Fibroblast of the conjunctiva (primary cell): ENCODE measurements at regions not wholly inside any gene's neighbourhood (a gene's known extent, or its start where the extent isn't known, plus 50 kb on each side); places are given as distances from the start of the nearest gene placed in this dataset.
"Not testable (repeated sequence)": the region's sequence is repeated elsewhere in the genome, so short reads cannot be mapped to it uniquely, and the experiment has no call there.

Source experiments
- DNase-seq: peaks from one replicate; pipeline ENCODE4 v3.0.0-alpha.2; 2010; ENCODE audit warnings: low read depth

DNA sequence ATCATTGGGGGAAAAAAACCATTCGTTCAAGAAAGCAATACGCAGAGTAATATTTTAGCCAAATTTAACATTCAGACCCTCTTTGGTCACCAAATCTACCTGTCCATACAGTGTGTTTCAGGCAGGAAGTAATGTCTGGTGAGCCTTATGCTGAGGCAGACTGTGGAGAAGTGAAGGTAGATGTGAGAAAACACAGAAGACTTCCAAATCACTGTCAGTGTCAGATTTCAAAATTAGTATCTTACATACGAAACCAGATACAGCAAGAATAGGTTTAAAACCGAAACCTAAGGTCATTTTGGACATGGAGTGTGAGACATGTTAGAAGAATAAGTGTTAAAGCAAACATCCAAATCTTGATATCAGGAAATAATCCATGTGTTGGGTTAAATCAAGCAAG lies 664.5 kb upstream of the HTR2C start:
- no peak for DNase-seq

DNA sequence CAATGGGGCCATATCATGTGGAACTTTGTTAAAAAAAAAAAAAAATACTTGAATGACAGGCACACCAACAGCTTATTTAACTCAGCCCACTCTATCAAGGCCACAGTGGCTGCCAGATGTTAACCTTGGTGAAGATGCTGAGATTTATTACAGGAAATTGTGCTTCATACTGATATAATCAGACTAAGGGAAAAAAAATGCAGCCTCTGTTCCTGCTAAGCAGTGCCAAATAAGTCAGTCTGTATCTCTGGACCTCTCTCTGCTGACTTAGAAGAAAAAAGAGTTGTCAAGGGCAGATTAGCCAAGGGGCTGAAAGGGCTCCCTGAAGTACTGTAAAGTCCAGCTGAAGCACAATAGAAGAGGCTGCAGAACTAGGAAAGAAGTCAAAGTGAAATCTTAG lies 677.7 kb upstream of the HTR2C start:
- no peak for DNase-seq

DNA sequence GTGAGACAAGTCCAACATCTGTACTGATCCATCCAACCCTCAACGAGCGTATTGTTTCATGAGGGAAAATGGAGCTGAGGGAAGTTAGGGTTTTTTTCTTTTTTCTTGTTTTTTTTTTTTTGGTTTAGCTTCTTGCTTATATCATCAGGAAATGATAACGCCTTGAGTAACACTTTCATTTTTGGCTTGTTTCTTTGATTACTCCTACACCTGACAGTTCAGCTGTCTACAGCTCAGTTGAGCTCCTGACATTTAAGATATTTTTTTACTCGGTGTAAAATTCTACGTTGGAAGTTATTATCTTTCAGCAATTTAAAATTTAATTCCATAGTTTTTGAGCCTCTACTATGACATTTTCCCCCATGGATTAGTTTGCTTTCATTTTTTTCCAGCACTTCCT lies 691.0 kb upstream of the HTR2C start:
- DNase-seq = no peak

DNA sequence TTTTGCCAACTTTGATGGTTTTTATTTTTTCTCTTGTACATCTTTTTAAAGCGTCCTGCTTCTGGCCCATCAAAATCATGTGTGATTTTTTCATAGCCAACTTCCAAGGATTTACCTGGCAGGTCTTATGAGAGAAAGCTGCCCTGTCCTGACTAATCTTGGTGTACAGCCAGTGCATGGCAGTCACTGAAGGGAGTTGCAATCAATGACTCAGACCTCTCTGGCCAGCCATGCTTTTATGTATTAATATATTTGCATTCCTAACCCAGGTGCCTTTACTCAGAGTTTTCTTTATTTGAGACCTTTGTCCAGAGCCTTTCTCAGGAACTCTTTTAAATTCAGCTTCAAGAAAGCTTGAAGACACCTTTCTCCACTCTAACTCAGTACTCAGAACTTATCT lies 691.5 kb upstream of the HTR2C start:
- no peak for DNase-seq

DNA sequence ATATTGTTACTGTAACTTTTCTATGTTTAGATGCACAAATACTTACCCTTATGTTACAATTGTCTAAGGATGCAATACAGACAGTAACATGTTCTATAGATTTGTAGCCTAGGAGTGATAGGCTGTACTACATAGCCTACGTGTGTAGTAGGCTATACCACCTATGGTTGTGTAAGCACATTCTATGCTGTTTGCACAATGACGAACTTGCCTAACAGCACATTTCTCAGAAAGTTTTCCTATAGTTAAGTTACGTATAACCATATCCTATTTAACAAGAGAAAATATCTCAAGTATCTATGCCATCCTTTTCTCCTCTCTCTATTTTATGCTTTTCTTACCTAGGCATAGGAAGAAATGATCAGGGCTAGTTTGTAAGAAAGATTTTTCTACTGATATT lies 710.8 kb upstream of the HTR2C start:
- DNase-seq = no peak

DNA sequence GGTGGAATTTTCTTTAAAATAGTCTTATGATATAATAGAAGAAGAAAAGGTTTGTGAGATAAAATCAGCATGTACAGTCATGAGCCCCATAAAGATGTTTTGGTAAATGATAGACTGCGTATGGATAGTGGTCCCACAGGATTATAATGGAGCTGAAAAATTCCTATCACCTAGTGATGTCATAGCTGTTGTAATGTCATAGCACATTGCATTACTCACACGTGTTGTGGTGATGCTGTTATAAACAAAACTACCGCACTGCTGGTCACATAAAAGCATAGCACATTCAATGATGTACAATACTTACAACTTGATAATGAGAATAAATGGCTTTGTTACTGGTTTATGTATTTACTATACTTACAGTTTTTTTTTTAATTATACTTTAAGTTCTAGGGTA lies 715.2 kb upstream of the HTR2C start:
- DNase-seq = no peak

DNA sequence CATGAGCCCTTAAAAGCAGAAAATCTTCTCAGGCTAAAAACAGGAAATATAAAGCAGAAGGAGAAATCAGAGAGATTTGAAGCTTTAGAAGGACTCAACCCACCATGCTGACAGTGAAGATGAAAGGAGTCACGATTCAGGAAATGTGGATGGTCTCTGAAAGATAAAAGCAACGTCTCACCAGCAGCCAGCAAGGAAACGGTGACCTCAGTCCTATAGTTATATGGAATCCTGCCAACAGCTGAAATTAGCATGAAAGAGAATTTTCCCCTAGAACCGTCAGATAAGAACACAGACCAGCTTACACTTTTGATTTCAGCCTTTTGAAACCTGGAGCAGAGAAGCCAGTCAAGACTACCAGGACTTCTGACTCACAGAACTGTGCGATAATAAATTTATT lies 715.7 kb upstream of the HTR2C start:
- no peak for DNase-seq

DNA sequence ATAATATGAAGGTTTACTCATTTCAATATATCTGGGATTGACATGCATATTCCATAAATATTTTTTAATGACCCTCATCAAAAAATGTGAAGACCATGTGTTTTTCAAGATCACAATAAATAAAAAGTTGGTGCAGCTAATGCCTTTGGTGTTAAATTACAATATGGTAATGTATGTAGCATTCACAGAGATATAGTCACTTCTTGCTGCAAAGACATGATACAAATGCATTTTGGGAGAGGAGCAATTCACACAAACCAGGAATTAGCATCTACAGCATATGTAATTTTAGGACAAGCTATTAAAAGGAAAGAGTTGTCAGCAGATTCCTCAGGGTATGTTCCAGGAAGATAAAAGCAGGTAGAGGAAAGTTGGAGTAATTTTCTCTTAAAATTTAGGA lies 734.5 kb upstream of the HTR2C start:
- no peak for DNase-seq

DNA sequence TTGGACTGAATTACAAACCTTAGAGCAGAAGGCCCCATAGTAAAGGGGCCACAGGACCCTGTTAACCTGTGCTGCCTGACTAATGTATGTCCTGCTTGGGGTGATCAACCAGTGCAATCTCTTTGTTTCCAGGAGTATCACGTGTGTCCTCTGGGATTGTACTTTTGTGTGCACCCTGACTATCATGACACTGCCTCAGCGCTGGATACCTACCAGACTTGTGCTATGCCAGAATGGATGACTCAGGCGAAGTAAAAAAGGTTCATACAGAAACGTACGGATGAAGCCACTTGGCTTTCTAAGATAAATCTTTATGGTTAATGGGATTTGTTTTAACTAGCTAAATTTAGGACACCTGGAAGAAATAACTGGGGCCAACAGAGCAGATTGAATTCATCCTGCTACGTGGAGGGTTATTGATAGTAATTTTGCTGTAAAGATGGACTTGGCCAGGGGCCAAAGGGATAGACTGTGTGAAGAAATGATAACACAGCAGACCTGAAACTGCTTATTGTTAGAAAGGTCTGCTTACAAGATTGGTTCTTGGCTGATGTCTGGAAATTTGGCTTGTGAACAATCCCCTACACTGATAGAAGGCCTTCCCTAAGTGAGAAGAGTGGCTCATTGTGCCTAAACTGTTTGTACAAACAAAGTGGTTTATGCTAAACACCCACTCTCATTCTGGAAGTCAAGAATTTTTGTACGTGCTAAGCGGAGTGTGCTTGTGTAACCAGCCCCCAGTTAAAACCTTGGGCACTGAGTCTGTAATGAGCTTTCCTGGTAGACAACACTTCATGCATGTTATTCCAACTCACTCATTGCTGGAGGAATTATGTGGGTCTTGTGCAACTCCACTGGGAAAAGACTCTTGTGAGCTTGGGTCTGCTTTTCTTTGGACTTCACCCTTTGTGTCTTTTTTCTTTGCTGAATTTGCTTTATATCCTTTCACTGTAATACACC lies 750.5 kb upstream of the HTR2C start:
- peak; percentile 3 for DNase-seq

DNA sequence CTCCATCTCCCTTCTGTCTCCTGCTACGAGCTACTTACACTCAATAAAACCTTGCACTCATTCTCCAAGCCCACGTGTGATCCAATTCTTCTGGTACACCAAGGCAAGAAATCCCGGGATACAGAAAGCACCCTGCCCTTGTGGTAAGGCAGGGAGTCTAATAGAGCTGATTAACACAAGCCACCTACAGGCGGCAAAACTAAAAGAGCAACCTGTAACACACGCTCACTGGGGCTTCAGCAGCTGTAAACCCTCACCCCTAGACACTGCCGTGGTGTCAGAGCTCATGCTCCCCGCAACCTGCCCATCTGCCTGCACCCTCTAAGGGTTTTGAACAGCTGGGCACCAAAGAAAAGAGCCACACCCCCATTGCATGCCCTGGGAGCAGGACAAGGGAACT lies 755.4 kb upstream of the HTR2C start:
- no peak for DNase-seq

DNA sequence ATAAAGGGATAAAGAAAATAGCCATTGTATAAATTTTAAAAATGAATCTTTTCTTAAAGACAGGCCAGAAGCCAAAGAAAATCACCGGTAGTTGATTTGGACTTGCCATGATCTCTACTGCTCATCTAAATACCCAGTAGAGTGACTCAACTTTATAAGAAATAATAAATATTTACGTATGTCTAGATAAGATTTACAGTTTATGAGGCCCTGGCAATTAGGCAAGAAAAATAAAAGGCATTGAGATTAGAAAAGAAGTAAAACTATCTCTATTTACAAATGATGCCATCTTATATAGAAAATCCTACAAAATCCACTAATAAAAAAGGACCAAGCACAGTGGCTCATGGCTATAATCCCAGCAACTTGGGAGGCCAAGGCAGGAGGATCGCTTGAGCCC lies 765.5 kb upstream of the HTR2C start:
- no peak for DNase-seq

DNA sequence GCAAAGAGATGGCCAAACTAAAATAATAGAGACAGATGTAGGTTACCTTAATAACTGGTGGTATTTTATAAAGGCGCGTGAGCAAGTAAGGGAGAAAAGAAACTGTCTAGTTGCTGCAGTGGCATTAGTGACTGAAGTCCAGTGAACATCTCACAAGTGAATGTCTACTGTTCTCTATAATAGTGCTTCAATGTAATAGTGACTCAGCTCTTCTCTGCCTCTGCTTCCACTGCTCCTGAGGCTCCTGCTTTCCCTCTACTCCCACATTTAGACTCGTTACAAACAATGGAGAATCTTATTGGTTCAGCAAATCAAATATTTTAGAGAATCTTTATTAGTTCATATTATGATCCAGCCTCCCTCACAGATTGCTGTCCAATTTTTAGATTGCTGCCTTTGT lies 779.1 kb upstream of the HTR2C start:
- DNase-seq = no peak

DNA sequence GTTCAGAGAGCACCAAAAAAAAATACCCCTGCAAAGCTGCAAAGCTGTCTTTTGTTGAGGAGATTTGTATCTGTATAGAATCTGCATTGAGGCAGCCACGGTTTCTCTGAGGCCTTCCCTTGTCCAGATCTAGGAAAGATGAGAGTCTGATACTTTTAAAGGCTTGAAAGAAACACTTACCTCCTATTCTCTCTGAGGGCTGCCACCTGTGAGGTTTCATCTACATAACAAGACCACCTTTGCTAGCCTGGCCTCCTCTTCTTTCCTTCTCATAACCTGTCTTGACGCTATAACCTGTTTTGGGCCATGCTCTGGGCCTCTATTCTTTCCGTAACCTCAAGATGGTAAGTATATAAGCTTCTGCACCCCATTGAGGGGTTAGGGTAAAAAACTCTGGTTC lies 779.6 kb upstream of the HTR2C start:
- no peak for DNase-seq

DNA sequence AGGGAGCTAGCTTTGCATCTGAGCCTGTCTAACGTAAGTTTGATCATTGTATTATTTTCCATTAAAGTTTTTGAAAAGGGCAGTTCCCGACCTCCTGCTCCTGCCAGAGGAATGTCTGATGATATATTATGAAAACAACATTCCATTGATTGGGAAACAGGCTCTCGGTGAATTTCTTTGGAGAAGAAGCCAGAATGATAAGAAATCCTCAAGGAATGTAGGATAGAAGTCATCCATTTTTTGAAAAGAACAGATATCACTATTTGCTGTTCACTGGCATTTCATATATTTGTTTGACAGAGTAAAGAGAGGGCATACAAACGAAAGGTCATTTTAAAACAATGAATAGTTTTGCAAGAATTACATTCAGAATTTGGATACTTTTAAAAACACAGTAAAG lies 781.0 kb upstream of the HTR2C start:
- no peak for DNase-seq

DNA sequence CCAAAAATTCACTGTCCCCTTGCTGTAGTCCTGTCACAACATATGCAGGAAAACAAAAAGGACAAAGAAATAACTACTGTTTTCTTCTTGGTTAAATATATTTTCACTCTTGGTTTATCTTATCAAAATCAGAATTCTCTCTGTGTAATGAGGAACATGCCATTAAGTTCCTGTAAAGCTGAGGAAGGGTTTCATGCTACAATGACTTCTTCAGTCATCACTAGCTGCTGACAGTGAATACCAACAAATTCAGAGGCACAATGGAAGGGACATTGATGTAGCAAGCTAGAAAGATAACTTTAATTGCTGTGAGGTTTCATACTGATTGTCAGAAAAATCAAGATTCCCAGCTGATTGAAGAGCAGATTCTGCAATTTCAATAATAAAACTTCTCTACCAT lies 782.9 kb upstream of the HTR2C start:
- DNase-seq = no peak

DNA sequence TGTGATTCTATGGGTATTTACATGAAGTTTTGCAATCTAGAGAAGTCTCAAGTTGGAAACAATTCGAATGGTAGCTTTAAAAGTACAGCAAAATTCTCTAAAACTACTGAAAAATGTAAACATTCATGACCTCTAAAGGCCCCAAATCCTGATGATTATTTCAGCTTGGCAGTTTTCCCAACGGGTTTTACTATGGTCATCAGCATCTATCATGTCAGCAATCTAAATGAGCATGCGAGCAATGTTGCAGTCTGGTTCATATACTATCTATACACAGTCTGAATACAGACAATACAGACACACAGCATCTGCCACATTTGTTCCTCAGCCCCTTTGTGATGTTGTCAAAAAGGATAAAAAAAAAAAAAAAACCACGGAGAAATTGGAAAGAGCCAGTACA lies 790.3 kb upstream of the HTR2C start:
- peak; percentile 0 for DNase-seq

DNA sequence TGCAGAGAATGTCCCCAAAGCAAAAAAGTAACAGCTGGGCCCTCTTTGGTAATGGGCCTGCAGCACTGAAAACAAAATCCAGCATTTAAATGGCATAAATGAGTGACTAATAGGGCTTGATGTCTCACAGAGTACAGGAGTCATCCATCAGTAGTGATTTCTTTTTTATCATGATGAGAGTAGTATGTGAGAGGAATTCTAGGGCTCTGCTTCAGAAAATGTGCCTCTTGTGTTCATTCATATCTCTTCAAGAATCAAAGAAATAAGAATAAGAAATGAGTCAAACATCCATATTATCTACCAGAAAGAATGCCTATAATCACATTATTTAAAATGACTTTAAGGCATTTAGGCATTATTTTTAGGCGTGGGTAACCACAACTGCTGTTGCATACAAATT lies 792.9 kb upstream of the HTR2C start:
- DNase-seq = no peak

DNA sequence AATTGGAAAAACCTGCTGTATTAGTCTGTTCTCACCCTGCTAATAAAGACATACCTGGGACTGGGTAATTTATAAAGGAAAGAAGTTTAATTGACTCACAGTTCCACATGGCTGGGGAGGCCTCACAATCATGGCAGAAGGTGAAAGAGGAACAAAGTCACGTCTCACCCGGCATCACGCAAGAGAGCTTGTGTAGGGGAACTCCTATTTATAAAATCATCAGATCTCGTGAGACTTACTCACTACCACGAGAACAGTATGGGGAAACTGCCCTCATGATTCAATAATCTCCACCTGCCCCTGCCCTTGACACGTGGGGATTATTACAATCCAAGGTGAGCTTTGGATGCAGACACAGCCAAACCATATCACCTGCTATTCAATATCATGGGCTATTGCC lies 799.1 kb upstream of the HTR2C start:
- not testable (repeated sequence) for DNase-seq

DNA sequence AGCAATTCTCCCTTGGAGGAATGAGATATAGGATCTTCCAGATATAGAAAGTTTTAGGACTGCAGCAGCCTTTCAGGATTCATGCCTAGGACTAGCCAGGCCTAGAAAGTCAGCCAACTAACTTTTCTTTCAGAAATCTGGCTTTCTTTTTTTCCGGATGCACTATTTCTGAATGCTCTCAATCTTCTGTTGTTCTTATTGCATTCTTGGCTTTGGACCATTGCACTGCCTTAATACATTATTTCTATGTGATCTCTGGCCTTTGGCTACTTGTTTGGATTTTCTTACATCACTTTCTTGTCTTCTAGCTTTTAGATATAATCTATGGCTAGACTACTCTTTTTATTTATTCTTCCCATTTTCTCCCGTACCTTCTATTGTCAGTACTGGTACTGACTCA lies 813.1 kb upstream of the HTR2C start:
- DNase-seq = no peak

DNA sequence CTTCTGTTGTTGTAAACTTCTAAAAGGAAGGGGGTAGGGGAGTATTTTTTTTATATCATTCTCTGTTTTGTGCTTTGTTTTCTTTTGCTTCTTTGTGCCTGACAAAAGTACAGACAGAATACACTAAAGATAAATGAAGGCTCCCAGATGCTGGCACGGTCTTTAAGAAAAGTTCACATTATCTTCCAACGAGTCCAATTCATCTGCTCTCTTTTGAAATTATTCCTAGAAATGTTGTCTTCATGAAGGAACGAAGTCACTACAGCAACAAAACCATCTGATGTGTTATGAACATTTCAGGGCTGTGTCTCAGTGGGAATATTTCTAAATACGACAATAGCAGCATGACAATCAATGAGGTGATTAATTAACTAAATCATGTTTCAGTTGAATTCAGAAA lies 813.8 kb upstream of the HTR2C start:
- no peak for DNase-seq

DNA sequence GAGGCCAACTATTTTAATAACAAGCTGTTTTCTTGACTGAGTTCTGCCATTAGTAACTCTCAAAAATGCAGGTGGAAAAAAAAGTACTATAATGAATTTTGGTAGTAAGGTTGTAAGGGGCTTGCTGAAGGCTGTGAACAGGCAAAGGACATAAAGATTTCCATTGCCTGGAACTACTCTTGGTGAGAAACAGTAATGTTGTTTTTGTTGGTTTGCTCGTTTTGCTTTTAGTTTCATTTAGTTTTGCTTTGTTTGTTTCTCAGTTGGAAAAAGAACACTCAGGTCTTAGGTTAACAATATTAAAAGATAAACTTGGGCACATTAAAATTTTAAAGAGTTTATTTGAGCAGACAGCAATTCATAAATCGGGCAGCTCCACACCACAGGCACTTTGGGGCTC lies 824.5 kb upstream of the HTR2C start:
- DNase-seq = no peak

DNA sequence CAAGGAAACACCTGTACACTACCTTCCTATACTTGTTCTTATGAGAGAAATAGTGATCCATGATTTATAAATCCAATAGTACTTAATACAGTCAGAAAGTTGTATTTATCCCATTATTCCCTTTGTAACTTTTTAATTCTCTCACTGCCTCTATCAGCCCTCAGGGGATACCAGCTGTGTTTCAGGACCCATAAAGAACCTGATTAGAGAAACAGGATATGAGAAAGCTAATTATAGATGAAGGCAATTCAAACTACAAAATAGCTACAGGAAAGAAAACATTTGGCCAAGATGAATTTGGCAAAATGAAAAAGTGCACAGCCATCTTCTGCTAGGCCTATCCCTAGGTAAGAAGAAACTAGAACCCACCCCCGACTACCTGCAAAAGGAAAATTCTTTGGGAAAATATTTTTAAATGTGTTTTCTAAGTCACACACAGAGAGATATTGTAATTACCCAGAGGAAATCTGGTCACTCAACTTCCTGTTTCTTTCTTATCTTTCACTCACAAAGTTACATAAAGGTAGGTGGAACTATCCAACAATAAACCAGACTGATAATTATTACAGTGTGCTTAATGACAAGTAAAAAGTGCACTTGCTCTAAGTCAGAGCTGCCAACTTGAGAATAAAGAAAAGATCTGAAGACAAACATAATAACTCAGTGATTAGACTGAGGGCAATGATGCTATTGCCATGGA lies 836.5 kb upstream of the HTR2C start:
- DNase-seq = no peak

DNA sequence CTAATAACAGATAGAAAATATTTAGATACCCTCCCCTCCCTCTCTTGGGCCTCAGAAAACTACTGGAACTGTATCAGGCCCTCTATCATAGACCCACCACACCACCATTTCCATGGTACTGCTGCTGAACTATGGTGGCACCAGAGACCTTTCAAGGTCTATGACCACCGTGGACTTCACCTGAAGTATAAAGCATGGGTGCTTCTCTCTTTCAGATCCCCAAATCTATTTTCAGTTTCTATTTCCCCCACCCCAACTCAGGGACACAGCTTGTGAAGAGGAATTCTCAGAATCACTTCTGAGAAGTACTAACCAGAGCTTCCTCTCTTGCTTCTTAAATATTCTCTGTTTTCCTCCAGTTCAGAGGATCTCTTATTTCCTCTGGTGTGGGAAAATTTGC lies 840.8 kb upstream of the HTR2C start:
- no peak for DNase-seq

DNA sequence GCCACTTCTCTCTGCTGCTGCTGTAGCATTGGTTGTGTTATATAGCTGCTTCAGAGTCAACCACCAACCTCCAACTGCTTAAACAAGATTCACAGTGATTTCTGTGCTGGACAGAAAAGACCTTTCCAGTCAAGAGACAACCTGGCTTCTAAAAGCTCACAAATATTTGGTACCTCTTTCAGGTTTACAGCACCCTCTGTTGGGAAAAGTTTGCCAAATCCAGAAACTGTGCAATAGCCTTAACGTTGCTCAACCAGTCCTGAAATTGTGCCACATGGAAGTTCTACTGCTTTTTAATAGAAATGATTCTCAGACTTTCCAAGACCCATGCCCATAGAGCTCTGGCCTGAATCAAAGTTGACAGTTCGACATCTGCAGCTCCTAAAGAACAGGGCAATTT lies 842.1 kb upstream of the HTR2C start:
- peak; percentile 43 for DNase-seq
